ENCODE measurements at regions not wholly inside any gene's neighbourhood (a gene's known extent, or its start where the extent isn't known, plus 50 kb on each side); places are given as distances from the start of the nearest gene placed in this dataset.

DNA sequence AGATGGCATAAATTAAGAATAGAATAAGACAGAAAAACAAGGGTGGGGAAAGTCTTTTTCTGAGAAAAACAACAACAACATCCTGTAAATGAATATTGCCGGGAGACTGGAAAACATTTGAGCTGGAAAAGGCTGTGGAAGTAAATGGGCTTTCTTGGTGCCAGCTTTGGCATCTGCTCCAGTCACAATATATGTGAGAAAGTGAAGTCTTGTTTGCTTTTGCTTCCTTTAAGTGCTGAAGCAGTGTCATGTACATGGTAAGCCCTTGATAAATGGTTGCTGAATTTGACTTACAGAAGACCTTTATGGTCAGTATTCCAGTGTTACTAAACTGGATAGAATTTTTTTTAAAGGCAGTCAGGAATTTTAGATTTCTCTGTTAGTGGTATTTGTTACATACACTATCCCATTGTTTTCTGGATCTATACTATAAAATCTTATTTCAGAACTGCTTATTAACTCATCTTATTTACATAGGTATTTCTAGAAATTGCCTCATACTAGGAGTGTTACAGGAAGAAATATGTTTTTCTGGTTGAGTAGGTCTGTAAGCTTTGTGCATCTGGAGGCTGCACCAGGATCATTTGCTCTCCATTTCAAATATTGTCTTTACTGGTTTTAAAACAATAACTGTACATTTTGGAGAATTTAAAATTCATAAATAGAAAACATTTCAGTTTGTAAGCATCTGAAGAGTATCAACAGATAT lies 201.7 kb upstream of the FOXP2 start:
- peaks cover 7% of the 10 kb centered on the region for H3K9me3 Mint-ChIP-seq (ENCODE audit: unreplicated experiment)
- TF ChIP-seq, protein P1, sequence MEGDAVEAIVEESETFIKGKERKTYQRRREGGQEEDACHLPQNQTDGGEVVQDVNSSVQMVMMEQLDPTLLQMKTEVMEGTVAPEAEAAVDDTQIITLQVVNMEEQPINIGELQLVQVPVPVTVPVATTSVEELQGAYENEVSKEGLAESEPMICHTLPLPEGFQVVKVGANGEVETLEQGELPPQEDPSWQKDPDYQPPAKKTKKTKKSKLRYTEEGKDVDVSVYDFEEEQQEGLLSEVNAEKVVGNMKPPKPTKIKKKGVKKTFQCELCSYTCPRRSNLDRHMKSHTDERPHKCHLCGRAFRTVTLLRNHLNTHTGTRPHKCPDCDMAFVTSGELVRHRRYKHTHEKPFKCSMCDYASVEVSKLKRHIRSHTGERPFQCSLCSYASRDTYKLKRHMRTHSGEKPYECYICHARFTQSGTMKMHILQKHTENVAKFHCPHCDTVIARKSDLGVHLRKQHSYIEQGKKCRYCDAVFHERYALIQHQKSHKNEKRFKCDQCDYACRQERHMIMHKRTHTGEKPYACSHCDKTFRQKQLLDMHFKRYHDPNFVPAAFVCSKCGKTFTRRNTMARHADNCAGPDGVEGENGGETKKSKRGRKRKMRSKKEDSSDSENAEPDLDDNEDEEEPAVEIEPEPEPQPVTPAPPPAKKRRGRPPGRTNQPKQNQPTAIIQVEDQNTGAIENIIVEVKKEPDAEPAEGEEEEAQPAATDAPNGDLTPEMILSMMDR (IDR thresholded peaks at IDR 0.05) = no peak
- H3K36me3 Mint-ChIP-seq (ENCODE audit: unreplicated experiment) = peaks cover 9% of the 10 kb centered on the region
- H3K4me1 Mint-ChIP-seq (ENCODE audit: unreplicated experiment) = peaks cover 12% of the 10 kb centered on the region
- no peak overlapping the region for H3K27ac Mint-ChIP-seq (ENCODE audit: unreplicated experiment)
- no peaks in the 10 kb centered on the region for H3K27me3 Mint-ChIP-seq (ENCODE audit: unreplicated experiment)
- DNase-seq (ENCODE audit: extremely low spot score, unreplicated experiment) = no peak
- no peak overlapping the region for H3K4me3 Mint-ChIP-seq (ENCODE audit: unreplicated experiment)

DNA sequence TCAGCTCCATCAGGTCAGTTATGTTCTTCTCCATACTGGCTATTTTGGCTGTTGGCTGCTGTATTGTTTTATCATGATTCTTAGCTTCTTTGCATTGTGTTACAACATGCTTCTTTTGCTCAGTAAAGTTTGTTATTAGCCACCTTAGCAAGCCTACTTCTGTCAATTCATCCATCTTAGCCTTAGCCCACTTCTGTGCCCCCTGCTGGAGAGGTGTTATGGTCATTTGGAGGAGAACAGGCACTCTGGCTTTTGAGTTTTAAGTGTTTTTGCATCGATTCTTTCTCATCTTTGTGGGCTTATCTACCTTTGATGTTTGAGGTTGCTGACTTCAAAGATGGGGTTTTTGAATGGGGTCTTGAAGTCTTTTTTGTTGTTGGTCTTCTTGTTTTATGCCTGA lies 204.6 kb upstream of the FOXP2 start:
- H3K4me1 Mint-ChIP-seq (ENCODE audit: unreplicated experiment) = peaks cover 10% of the 10 kb centered on the region
- no peak overlapping the region for H3K4me3 Mint-ChIP-seq (ENCODE audit: unreplicated experiment)
- no peaks in the 10 kb centered on the region for H3K27me3 Mint-ChIP-seq (ENCODE audit: unreplicated experiment)
- DNase-seq (ENCODE audit: extremely low spot score, unreplicated experiment) = no peak
- H3K9me3 Mint-ChIP-seq (ENCODE audit: unreplicated experiment) = peaks cover 7% of the 10 kb centered on the region
- TF ChIP-seq, protein P1 (IDR thresholded peaks at IDR 0.05) = no peak
- peaks cover 13% of the 10 kb centered on the region for H3K36me3 Mint-ChIP-seq (ENCODE audit: unreplicated experiment)
- H3K27ac Mint-ChIP-seq (ENCODE audit: unreplicated experiment) = no peak overlapping the region

DNA sequence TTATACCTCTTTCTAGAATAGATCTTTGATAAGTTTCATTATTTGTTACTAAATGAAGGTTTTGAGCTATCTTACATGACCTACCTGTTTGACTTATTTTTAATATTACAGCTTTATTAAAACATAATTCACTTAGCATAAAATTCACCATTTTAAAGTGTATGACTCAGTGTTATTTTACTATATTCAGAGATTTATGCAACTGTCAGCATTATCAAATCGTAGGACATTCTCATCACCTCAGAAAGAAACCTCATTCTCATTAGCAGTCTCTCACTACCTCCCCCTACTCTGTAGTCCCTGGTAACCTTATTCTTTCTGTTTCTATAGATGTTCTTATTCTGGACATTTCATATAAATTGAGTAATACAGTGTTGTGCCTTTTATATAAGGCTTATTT lies 207.9 kb upstream of the FOXP2 start:
- H3K4me3 Mint-ChIP-seq (ENCODE audit: unreplicated experiment) = no peak overlapping the region
- H3K27ac Mint-ChIP-seq (ENCODE audit: unreplicated experiment) = no peak overlapping the region
- peaks cover 13% of the 10 kb centered on the region for H3K36me3 Mint-ChIP-seq (ENCODE audit: unreplicated experiment)
- TF ChIP-seq, protein P1 (IDR thresholded peaks at IDR 0.05) = no peak
- H3K4me1 Mint-ChIP-seq (ENCODE audit: unreplicated experiment) = peaks cover 7% of the 10 kb centered on the region
- H3K9me3 Mint-ChIP-seq (ENCODE audit: unreplicated experiment) = peaks cover 7% of the 10 kb centered on the region
- no peak for DNase-seq (ENCODE audit: extremely low spot score, unreplicated experiment)
- no peaks in the 10 kb centered on the region for H3K27me3 Mint-ChIP-seq (ENCODE audit: unreplicated experiment)

DNA sequence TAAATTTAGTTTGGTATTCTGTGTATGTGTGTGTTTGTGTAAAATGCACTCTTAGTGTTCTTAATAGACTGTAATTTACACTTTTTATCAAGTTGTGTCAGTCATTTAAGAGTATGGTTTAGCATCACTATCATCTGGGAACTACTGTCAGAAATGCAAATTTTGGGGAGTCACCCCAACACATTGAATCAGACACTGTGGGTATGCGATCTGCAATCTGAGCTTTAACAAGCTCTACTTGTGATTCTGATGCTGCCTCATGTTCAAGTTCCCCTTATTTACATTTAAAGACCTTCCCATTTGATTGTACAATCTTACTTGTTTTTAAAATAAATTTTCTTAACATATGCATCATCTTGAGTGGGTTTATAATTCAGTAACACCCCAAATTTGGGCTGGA lies 218.1 kb upstream of the FOXP2 start:
- no peaks in the 10 kb centered on the region for H3K27me3 Mint-ChIP-seq (ENCODE audit: unreplicated experiment)
- H3K4me3 Mint-ChIP-seq (ENCODE audit: unreplicated experiment) = no peak overlapping the region
- no peaks in the 10 kb centered on the region for H3K9me3 Mint-ChIP-seq (ENCODE audit: unreplicated experiment)
- peaks cover 3% of the 10 kb centered on the region for H3K4me1 Mint-ChIP-seq (ENCODE audit: unreplicated experiment)
- no peak for DNase-seq (ENCODE audit: extremely low spot score, unreplicated experiment)
- no peak overlapping the region for H3K27ac Mint-ChIP-seq (ENCODE audit: unreplicated experiment)
- TF ChIP-seq, protein P1 (IDR thresholded peaks at IDR 0.05) = no peak
- no peaks in the 10 kb centered on the region for H3K36me3 Mint-ChIP-seq (ENCODE audit: unreplicated experiment)

DNA sequence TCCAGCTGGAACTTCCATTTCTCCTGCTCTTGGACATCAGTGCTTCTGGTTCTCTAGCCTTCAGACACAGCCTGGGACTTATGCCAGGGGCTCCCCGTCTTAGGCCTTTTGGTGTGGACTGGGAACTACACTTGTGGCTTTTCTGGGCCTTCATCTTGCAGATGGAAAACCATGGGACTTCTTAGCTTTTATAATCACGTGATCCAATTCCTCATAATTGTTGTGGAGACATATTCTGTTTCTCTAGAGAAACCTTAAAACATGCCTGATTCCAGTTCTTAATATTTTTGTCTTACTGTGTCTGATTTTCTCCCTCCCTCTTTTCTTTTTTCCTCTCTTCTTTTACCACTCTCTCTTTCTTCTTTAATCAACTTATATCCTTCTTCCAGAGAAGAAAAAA lies 224.2 kb upstream of the FOXP2 start:
- TF ChIP-seq, protein P1 (IDR thresholded peaks at IDR 0.05) = no peak
- H3K4me1 Mint-ChIP-seq (ENCODE audit: unreplicated experiment) = peaks cover 8% of the 10 kb centered on the region
- no peaks in the 10 kb centered on the region for H3K27me3 Mint-ChIP-seq (ENCODE audit: unreplicated experiment)
- DNase-seq (ENCODE audit: extremely low spot score, unreplicated experiment) = no peak
- no peak overlapping the region for H3K4me3 Mint-ChIP-seq (ENCODE audit: unreplicated experiment)
- no peaks in the 10 kb centered on the region for H3K9me3 Mint-ChIP-seq (ENCODE audit: unreplicated experiment)
- peaks cover 2% of the 10 kb centered on the region for H3K36me3 Mint-ChIP-seq (ENCODE audit: unreplicated experiment)
- H3K27ac Mint-ChIP-seq (ENCODE audit: unreplicated experiment) = no peak overlapping the region

Data from osteocyte (in vitro differentiated cells).